HG03439 (cell line): ENCODE measurements at regions not wholly inside any gene's neighbourhood (a gene's known extent, or its start where the extent isn't known, plus 50 kb on each side); places are given as distances from the start of the nearest gene placed in this dataset.
"Not testable (repeated sequence)": the region's sequence is repeated elsewhere in the genome, so short reads cannot be mapped to it uniquely, and the experiment has no call there.

Experiments used
- ATAC-seq: cut with Tn5 transposase; IDR thresholded peaks from one replicate; pipeline ENCODE4 v1.9.1; 2021; ENCODE audit warnings: mild to moderate bottlenecking, moderate library complexity; ENCODE audit not compliant: unreplicated experiment

DNA sequence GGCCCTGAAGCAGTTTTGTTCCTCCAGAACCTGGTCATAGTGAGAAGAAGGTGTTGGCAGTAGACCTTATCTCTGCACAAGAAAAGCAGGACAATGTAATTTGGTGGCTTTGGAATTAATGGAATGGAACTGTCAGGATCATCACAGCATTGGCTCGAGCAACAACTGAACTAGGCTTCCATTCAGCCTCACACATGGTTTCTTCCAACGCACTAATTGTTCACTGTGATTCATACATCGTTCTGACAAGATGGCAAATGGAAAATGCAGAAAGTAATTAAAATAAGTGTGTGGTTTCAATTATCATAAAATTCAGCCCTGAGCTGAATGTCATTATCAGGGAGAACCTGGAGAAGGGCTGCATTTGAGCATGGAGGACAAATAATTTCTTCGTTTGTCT is 80.6 kb downstream of the MFSD1 start:
- ATAC-seq, result no peak

DNA sequence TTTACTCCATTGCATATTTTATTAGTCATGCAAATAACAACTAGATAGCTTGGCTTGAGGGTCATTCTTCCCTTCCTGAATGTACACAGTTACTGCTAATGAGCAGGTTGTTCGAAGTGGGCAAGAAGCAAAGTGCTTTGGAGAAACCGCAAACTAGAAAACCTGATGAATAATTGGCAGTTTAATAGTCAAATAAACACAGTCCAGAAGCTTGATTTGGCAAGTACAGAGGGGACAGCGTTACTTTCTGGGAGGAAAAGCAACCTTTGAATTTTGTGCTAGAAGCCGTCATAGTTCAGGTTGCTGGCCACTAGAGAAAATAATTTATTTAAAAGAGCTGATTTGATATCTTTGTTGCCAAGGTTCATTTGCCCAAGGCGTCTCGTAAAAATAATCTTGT is 94.9 kb downstream of the MFSD1 start:
- ATAC-seq, result no peak

DNA sequence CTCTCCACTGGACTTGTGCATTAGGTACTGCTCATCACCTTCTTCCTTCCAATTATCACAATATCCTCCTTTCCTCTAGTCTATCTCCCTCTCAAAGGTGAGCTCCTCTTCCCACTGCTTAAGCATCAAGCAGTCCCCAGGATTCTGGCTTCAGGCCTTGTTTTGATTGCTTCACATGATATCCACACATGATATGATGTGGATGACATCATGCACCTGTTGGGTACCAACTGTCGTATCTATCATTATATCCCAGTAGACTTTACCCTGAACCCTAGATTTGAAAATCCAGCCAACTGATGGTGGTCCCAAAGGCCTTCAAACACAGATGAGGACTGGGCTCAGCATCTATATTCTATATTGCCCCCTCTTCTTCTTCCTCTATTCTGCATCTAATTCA is 104.9 kb downstream of the MFSD1 start:
- ATAC-seq, result no peak

DNA sequence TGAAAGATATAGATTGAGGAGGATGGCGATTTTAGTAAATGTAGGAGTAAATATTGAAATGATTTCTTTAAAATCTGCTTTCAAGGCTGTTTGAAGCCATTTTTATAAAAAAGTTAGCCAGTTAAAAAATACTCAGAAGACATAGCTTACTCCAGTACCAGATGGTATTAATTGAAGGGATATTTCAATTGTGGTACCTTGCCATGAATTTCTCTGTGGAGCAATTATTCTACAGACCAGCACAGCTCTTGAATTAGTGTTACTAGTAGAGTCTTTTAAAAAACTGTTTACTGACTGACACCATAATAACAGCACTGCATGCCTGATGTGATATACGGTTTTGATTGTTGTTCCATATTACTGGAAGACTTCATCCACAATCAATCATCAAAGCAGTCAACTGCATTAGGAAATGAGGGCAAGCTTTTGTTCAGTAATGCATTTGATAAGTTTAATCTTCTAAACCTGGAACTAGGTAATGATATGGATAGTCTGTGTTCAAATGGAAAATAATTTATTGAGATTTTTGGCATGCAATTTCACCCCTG is 106.4 kb downstream of the MFSD1 start:
- ATAC-seq, result no peak

DNA sequence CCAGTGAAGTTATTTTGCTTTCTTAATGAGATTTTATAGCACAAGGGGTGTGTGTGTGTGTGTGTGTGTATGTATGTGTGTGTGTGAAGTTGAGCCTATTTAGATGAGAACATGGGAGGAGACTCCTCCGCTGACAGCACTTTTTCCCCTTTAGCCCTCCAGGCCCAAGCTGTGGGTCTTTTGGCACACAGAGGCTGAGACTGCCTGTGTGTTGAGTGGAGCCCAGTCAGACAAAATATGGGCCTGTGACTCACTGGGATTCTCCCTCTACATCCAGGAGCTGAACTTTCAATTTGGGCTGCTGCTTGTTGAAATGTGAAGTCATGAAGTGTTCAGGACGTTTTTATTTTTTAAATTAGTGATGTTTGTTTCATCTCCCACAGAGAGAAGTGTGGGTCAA is 108.0 kb downstream of the MFSD1 start:
- ATAC-seq, result no peak

DNA sequence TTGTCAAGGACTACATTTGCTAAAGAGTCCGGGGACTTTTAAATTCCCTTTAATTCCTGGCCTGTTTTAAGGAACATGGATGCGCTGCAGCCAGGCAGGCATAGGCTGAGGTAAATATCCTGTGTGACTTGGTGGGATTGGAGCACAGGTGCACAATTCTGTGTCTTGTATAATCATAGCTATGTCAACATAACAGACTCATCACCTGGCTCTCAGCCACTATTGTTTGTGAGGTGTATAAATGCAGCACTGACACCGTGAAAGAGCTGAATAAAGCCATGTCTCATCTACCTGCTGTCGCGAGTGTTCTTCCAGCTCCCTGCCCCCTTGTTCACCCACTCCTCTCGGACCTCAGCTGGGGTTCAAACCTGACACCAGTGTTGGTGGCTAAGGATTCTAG is 109.7 kb downstream of the MFSD1 start:
- ATAC-seq, result no peak

DNA sequence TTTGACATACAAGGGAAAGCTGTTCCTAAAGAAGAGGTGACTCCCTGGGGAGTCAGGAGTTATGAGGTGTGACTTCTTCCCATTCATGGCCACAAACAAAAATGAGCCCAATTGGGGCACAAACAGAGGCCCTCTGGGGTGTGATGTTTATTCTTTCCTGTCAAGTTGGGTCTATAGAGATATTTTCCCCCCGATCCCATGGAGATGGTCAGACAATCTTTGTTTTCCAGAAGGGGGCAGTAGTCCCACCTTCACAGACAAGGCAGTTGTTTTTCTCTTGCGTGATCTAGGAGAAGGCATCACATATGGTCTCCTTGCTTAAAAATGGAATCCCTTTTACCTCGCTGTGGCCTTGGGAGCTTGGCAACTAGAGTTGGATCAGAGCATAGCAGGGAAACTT is 110.3 kb downstream of the MFSD1 start:
- no peak for ATAC-seq

DNA sequence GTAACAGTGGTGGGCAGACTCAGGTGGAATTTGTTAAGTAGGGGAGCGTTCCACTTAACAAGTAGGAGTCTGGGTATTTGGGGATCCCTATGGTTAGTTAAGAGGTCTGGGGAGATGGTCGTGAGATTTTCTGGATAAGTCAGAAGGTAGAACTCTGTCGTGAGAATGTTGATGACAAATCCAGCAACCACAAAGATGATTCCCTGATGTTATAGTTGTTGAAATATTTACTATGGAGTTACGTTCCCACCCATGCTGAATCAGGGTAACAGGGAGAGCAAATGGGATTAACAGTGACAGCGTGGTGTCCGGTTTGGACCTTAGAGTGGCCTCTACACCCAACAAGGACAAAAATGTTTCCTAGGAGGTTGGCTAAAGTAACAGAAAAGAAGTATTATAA is 110.8 kb downstream of the MFSD1 start:
- ATAC-seq, result no peak

DNA sequence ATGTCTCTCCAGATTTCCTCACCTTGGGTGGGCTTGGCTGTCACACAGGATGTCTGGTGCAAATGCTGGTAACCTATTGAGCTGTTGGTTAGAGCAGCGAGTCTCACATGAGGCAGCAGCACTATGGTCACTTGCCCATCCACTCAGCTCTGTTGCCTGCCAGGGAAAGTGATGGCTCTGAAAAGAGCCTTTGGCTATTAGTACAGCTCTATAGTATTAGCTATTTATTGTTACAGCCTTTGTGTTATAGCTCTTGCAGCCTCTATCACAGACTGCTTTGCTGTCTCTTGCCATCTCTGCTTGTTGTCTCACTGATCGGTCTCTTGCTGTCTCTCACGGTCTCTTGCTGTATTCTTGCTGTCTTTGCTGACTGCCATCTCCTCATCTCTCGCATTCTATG is 114.3 kb downstream of the MFSD1 start:
- ATAC-seq, result no peak

DNA sequence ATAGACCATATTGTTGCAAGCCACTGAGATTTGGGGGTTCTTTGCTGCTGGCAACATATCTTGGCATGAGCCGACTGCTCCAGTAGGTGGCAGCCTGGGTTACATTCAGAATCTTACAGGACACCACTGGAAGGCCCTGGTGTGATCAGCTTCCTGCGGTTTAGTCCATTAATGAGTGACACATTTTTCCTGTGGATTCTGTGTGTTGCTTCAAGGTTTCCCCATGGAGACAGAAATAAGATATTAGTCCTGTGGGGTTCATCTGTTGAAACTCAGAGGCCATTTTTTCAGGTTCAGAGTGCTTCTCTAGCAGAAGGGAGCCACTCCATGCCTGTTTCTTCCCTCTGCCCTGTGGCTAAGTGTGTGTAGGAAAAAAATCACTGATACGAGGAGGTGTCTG is 116.2 kb downstream of the MFSD1 start:
- peak; percentile 89 for ATAC-seq

DNA sequence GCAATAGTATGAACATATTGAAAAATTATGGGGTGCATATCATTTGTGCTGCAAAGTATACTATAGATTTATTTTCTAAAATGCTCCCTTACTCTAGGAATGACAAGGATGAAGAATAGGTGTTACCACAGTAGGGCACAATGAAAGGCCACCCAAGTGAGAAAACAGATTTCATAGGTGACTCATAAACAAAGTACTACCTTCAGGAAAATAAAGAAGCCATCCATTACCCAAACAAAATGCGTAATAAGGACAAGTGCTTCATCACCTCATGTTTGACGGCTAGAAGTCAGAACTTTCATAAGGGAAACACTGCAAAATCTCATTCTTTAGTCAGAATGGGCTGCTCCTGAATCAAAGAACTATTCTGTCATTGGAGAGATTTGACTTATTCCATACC is 116.6 kb downstream of the MFSD1 start:
- no peak for ATAC-seq

DNA sequence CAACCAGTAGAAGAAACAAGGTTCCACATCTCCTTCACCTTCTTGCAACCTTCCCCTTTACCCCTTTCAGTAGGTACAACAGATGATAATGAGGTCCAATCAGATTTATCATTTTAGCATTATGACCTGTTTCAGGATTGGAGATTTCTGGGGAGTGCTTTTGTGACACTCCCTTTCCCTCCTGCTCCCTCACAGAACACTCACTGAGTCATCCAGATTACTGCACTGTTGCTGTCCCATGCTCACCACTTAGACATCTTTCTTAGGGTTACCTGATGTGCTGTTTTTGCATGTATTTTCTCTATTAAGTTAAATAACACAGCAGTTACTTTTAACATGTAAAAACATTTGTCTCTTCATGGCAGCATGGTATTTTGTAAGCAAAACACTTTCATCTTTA is 118.5 kb downstream of the MFSD1 start:
- no peak for ATAC-seq

DNA sequence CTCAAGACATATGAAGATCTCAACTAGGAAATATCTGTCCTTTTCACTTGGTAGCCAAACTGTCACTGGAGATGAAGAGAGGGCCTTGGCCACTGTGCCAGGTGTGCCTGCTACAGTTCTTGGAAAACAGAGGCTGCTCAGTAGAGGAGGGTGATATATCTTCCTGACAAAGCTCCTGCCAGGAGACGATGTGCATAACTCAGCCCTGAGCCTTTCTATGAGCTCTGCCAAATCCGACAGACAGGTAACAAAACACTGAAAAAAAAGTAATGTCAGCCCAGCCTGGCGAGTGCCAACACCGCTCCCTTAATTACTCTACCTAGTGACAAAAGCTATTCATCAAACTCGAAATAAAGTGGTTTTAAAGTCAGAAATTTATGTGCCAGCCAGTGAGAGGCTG is 123.2 kb downstream of the MFSD1 start:
- ATAC-seq, result no peak

DNA sequence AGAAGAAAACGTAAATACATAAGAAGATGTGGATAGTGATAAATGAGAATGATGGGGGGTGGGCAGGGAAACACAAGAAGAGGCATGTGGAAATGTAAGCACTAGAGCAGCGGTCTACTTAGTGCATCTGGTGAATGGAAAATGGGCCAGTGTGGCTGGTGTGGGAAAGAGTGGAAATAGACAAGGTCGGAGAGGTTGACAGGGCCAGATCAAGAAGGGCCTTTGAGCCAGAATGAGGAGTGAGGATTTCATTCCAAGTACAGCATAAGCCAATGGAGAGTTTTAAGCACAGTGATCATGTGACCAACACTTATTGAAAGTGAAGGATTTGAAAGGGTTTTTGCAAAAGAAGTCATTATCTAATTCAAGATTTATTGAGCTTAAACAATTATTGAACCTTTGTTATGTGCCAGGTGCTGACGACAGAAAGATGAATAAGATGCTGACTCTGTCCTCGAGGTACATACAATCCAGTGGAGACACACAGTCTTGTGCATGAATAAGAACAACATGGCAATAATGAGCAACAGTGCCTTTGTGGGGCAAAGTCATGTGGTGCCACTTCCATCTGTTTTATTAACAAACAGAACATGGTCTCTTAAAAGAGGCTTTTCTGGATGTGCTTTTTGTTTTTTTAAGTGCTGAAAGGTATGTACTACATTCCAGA is 124.1 kb downstream of the MFSD1 start:
- ATAC-seq, result no peak

DNA sequence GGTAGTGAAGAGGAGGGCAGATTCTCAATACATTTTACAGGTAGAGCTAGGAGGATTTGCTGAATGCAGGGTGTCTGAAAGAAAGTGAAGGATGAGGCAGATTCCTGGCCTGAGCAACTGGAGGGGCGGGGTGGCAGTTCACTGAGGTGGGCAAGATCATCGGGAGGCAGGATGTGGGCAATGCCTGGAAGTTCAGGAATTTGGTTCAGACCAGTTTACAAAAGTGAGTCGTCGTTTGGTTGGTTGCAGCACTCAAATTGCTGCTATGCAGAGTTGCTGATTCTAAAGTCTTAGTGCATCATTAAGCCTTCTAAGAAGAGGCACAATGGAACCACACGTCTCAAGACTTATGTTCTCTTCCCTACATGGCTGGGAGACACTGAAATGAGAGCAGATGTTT is 134.0 kb downstream of the MFSD1 start:
- ATAC-seq, result no peak

DNA sequence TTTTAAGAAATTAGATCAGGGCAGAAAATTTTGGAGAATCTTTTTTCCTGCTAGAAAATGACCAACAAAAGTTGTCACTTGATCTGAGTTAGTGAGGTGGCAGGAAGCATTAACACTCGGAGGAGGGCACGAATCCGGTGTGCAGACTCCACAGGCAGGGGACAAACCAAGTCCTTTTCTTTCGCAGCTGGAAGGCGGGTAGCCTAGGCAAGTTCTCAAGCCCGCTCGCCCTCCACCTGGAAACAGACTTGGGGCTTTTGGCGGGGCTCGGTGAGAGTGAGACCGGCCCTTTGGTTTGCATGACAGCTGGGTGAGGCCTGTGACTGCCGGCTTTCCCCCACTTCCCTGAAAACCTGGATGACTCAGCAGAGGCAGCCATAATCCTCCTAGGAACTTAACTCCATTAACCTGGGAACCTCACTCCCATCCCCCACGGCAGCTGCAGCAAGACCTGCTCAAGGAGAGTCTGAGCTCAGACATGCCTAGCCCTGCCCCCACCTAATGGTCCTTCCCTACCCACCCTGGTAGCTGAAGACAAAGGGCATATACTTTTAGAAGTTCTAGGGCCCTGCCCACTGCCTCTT is 134.8 kb downstream of the MFSD1 start:
- no peak for ATAC-seq

DNA sequence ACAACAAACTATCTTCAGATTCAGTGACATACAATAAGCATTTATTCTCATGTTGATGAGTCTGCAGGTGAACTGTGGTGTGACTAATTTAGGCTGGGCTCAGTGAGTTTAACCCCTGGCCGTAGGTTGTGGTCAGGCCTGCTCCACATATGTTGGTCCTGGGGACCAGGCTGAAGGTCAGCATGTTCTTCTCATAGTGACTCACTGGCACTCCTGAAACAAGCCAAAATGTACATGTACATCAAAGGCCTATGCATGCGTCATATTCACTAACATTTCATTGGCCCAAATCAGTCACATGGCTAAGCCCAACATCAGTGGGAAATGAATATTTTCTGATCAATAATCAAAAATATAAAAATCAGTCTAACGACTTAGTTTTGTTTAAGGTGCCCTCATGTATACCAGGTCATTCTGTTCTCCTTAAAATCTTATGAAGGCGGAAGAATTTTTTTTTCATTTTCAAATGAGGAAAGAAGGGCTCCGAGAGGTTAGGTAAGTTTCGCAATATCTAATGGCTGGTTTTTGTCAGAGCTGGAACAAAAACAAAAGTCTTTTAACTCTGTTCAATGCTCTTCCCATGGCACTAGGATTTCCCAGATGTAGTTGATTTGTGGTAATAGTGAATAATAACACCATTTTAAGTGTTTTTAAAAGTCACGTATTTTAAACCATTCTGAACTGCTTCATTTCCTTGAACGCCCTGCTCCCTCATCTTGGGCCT is 148.5 kb downstream of the MFSD1 start:
- ATAC-seq, result no peak

DNA sequence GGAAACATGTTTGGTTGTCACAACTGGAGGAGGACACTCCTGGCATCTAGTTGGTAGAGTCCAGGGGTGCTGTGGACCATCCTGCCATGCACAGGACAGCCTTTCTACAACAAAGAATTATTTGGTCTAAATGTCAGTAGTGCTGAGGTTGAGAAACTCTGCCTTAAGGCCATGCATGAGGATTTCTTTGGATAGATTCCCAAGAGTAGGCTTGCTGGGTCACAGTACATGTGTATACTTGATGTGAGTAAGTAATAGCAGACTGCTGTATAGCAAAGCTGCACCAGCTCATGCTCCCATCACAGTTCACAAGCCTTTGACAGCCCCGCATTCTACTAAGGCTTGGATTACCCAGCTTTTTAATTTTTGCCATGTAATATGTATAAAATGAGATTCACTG is 151.3 kb downstream of the MFSD1 start:
- no peak for ATAC-seq

DNA sequence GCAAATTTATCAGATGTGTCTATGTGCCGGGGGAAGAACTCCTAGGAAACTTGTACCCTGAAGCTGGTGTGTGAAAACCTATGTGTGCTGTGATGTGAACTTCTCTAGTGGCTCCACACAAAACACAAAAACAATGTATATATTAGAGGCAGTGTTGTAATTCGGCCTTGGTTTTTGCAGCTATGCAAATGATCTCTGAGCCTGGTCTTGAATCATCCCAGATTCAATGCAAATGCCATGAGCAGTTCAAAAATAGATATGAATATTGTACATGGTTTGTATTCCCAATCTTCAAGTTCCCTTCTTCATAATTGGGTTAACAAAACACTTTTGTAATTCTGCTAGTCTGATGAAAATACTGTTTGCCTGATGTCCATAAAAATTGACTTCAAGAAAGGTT is 152.6 kb downstream of the MFSD1 start:
- ATAC-seq, result no peak

DNA sequence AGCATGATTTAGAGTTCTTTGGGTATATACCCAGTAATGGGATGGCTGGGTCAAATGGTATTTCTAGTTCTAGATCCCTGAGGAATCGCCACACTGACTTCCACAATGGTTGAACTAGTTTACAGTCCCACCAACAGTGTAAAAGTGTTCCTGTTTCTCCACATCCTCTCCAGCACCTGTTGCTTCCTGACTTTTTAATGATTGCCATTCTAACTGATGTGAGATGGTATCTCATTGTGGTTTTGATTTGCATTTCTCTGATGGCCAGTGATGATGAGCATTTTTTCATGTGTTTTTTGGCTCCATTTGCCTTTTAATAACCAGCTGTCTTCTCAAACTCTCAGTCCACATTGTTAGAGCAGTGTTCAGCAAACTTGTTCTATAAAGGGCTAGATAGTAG is 155.9 kb downstream of the MFSD1 start:
- ATAC-seq, result not testable (repeated sequence)

DNA sequence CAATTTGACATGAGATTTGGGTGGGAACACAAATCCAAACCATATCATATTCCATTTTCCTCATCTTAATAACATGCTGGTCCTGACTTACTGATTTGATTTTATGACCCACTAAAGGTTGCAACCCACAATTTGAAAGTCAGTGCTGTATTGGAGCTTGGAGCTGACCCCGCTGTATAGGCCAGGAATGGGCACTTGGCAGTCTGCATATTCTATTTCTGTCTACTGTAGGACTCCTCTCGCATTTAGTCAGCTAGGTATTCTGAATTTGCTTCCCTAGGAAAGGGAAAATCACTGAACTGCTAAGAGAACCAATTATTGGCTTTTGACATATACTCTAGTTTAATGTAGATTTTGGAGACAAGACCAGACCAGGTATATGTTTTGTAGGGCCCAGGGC is 157.0 kb downstream of the MFSD1 start:
- no peak for ATAC-seq

DNA sequence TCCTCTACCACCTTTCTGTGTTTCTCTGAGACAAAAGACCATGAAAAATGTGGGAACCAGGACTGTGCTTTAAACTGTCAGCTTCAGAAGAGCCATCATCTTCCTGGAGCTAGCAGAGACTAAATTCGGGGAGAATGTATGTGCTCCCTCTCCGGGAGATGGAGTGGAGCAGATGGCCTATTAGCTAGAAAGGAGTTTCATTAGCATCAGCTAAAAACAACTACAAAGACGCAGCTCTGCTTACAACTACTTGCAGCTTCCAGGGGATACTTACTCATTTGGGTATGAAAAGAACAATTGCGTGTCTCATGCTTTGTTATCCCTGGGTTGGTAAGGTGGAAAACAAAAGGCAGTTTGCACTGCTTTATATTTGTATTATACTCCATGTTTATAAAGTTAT is 159.6 kb downstream of the MFSD1 start:
- ATAC-seq, result no peak
